Right lobe of liver (tissue), 4 donors: ENCODE measurements at regions not wholly inside any gene's neighbourhood (a gene's known extent, or its start where the extent isn't known, plus 50 kb on each side); places are given as distances from the start of the nearest gene placed in this dataset.

Experiments used
- CTCF ChIP-seq, 4 donors: fragments of 200-600 bp in 3 of 4; fragments of 450-650 bp in 1 of 4; IDR thresholded peaks; one replicate each; pipeline versions ENCODE4 v1.5.1 to v1.8.0; 2016 to 2022; ENCODE audit warnings: antibody characterized with exemption in 4 of 4, mild to moderate bottlenecking in 2 of 4
- POLR2A ChIP-seq: fragments of 450-650 bp; IDR thresholded peaks from one replicate; pipeline ENCODE4 v1.6.1; 2017; ENCODE audit warnings: antibody characterized with exemption, mild to moderate bottlenecking
- donor health status: DM: no; HTN: no; CAD: no.
- donor health status: DM: no; HTN: no; CAD: no.
- donor health status: DM: no; HTN: yes; CAD: no.

- no peak for TF ChIP-seq POLR2A
- TF ChIP-seq CTCF (IDR thresholded peaks at IDR 0.05), result no peak
Measured at GRCh38 chr1:112250892-112251291, 145.1 kb upstream of the CTTNBP2NL start.
